GM12872 (cell line): ENCODE measurements at regions not wholly inside any gene's neighbourhood (a gene's known extent, or its start where the extent isn't known, plus 50 kb on each side); places are given as distances from the start of the nearest gene placed in this dataset.

Experiments
- TF ChIP-seq, protein P1 (sequence below): IDR thresholded peaks from 3 replicates; pipeline ENCODE4 v1.5.1; 2011; ENCODE audit warnings: low read depth, mild to moderate bottlenecking, low read length, moderate library complexity; ENCODE audit not compliant: insufficient read depth

- TF ChIP-seq, protein P1, sequence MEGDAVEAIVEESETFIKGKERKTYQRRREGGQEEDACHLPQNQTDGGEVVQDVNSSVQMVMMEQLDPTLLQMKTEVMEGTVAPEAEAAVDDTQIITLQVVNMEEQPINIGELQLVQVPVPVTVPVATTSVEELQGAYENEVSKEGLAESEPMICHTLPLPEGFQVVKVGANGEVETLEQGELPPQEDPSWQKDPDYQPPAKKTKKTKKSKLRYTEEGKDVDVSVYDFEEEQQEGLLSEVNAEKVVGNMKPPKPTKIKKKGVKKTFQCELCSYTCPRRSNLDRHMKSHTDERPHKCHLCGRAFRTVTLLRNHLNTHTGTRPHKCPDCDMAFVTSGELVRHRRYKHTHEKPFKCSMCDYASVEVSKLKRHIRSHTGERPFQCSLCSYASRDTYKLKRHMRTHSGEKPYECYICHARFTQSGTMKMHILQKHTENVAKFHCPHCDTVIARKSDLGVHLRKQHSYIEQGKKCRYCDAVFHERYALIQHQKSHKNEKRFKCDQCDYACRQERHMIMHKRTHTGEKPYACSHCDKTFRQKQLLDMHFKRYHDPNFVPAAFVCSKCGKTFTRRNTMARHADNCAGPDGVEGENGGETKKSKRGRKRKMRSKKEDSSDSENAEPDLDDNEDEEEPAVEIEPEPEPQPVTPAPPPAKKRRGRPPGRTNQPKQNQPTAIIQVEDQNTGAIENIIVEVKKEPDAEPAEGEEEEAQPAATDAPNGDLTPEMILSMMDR = no peak
Observed at GRCh38 chr1:57983441-57983840, 559.6 kb upstream of the DAB1 start.

- TF ChIP-seq, protein P1 = no peak
Observed at GRCh38 chr1:57982852-57983251, 559.0 kb upstream of the DAB1 start.

- TF ChIP-seq, protein P1 = no peak
Observed at GRCh38 chr1:57976216-57976615, 552.4 kb upstream of the DAB1 start.

- TF ChIP-seq, protein P1 = no peak
Observed at GRCh38 chr1:57968321-57968720, 544.5 kb upstream of the DAB1 start.

DNA sequence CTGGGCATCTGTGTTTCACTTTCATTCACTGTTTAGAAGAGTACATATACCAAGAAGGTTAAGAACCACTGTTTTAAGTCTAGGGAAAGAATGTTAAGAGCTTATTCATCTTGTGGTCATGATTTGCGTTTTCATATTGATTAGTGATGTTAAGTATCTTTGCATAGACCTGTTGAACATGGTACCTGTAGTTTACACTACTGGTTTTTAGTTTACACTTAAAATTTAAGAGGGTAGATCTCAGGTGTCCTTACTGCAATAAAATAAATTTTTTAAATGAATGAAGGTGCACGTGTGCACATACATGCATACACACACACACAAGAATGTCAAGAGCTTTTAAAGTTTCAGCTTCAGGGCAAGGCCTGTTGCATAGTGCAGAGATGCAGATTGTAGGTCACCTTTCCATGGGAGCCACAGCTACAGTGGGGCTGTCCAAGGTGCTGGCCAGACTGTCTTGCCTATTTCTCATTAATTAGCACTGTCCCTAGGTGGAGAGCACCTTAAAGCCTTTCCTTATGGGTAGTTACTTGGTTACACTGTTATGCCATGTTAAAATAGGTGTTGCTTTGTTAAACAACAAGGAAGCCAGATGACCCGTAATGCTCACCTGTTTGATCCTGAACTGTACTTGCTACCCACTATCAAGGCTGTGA, 543.0 kb upstream of the DAB1 start:
- TF ChIP-seq, protein P1 = no peak

DNA sequence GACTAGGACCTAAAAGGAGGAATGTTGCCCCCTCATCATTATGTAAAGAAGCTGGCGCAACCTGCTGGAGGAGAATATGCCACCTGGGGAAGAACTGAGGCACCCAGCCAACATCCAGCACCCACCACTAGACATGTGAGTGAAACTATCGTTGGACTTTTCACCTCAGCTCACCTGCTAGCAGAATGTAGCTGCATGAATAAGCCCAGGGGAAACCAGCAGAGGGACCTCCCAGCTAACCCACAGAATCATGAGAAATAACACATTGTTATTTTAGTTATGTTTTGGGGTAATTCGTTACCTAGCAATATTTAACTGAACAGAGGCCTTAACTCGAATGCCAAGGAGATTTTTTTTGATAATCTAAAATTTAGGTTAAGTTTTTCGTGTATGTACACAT, 542.5 kb upstream of the DAB1 start:
- TF ChIP-seq, protein P1 = no peak

GRCh38 chr1:57963581-57963980, 539.7 kb upstream of the DAB1 start:
- TF ChIP-seq, protein P1 = no peak
